Activated CD8-positive, alpha-beta T cell treated with anti-CD3 and anti-CD28 coated beads for 36 hours (primary cell): ENCODE measurements at regions not wholly inside any gene's neighbourhood (a gene's known extent, or its start where the extent isn't known, plus 50 kb on each side); places are given as distances from the start of the nearest gene placed in this dataset.

Source experiments
- ATAC-seq: fragments of 200-7000 bp; cut with Tn5 transposase; one replicate; pipeline ENCODE4 v1.10.0; 2021; ENCODE audit warnings: mild to moderate bottlenecking, moderate library complexity
- CTCF ChIA-PET: fragments of 350-600 bp; sonication (Branson Sonifier 250); formaldehyde crosslinking; loops from one replicate; lab custom pipeline; 2021; ENCODE audit warnings: antibody characterized with exemption; lab: Charles Lee
- POLR2A ChIA-PET: fragments of 350-600 bp; sonication (Branson Sonifier 250); formaldehyde crosslinking; loops from one replicate; lab custom pipeline; 2021; ENCODE audit warnings: antibody characterized with exemption; lab: Charles Lee
- DNase-seq: peaks from one replicate; pipeline ENCODE4 v3.0.0-alpha.2; 2020
- H3K27ac Mint-ChIP-seq: one replicate; pipeline ENCODE4 v1.8.0; 2021; ENCODE audit warnings: mild to moderate bottlenecking, mixed read lengths
- H3K27me3 Mint-ChIP-seq: one replicate; pipeline ENCODE4 v1.8.0; 2021; ENCODE audit warnings: mixed read lengths
- H3K36me3 Mint-ChIP-seq: one replicate; pipeline ENCODE4 v1.8.0; 2021; ENCODE audit warnings: low read depth, mixed read lengths
- H3K4me1 Mint-ChIP-seq: one replicate; pipeline ENCODE4 v1.8.0; 2021; ENCODE audit warnings: low read depth, mixed read lengths
- H3K4me3 Mint-ChIP-seq: one replicate; pipeline ENCODE4 v1.8.0; 2021; ENCODE audit warnings: mild to moderate bottlenecking, moderate library complexity, mixed read lengths
- H3K9me3 Mint-ChIP-seq: one replicate; pipeline ENCODE4 v1.8.0; 2021; ENCODE audit warnings: mixed read lengths
- intact Hi-C: fragments of 100-400 bp; cut with micrococcal nuclease; formaldehyde crosslinking; loops from one replicate; pipeline ENCODE4 v1.10.0; 2022
- TF ChIP-seq, protein P1 (sequence below): fragments of 200-600 bp; IDR thresholded peaks from one replicate; pipeline ENCODE4 v1.8.0; 2022; ENCODE audit warnings: antibody characterized with exemption, mild to moderate bottlenecking

- ChIA-PET CTCF (no interaction called here), POLR2A (no interaction called here)
- H3K27ac Mint-ChIP-seq = no peak overlapping the region
- H3K36me3 Mint-ChIP-seq = no peaks in the 10 kb centered on the region
- DNase-seq (no peak), ATAC-seq (no peak)
- H3K9me3 Mint-ChIP-seq = no peaks in the 10 kb centered on the region
- peaks cover 2% of the 10 kb centered on the region for H3K27me3 Mint-ChIP-seq
- TF ChIP-seq, protein P1, sequence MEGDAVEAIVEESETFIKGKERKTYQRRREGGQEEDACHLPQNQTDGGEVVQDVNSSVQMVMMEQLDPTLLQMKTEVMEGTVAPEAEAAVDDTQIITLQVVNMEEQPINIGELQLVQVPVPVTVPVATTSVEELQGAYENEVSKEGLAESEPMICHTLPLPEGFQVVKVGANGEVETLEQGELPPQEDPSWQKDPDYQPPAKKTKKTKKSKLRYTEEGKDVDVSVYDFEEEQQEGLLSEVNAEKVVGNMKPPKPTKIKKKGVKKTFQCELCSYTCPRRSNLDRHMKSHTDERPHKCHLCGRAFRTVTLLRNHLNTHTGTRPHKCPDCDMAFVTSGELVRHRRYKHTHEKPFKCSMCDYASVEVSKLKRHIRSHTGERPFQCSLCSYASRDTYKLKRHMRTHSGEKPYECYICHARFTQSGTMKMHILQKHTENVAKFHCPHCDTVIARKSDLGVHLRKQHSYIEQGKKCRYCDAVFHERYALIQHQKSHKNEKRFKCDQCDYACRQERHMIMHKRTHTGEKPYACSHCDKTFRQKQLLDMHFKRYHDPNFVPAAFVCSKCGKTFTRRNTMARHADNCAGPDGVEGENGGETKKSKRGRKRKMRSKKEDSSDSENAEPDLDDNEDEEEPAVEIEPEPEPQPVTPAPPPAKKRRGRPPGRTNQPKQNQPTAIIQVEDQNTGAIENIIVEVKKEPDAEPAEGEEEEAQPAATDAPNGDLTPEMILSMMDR = no peak
- H3K4me1 Mint-ChIP-seq = no peaks in the 10 kb centered on the region
- intact Hi-C loops = no loop called here
- H3K4me3 Mint-ChIP-seq = no peak overlapping the region
These were observed 142.9 kb downstream of the TFAP2A start for GRCh38 chr6:10271982-10272381.

- no peaks in the 10 kb centered on the region for H3K9me3 Mint-ChIP-seq
- ChIA-PET CTCF (no interaction called here), POLR2A (no interaction called here)
- TF ChIP-seq, protein P1 = no peak
- H3K36me3 Mint-ChIP-seq = no peaks in the 10 kb centered on the region
- H3K27me3 Mint-ChIP-seq = peaks cover 5% of the 10 kb centered on the region
- H3K4me1 Mint-ChIP-seq = no peaks in the 10 kb centered on the region
- no peak overlapping the region for H3K27ac Mint-ChIP-seq
- no peak overlapping the region for H3K4me3 Mint-ChIP-seq
- ATAC-seq = no peak
- no peak for DNase-seq
- intact Hi-C loops = no loop called here
These were observed 144.9 kb downstream of the TFAP2A start for GRCh38 chr6:10269814-10270472.

- Mint-ChIP-seq H3K36me3 (no peaks in the 10 kb centered on the region), H3K4me3 (no peak overlapping the region), H3K27me3 (peaks cover 5% of the 10 kb centered on the region), H3K9me3 (no peaks in the 10 kb centered on the region), H3K27ac (no peak overlapping the region), H3K4me1 (no peaks in the 10 kb centered on the region)
- ChIA-PET CTCF (no interaction called here), POLR2A (no interaction called here)
- ATAC-seq (no peak), DNase-seq (no peak)
- TF ChIP-seq, protein P1 = no peak
- intact Hi-C loops = no loop called here
These were observed 146.1 kb downstream of the TFAP2A start for GRCh38 chr6:10268611-10269310.

DNA sequence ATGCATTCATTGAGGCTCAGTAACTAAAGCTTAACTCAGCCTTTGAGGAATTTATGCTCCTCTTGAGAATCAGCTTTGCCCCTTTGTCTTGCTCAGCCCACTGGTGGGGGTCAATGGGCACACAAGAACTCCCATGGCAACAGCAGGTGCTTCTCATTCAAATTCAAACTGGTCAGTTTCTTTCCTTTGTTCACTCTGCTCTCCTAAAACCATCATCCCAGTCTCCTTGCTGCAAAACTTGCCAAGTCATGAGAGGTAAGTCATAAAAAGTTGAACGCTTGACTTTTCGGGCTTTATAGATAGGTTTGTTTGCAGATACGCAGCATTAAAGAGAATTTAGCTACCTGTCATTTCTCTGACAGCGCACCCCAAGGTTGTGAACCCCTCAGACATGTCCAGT lies 146.8 kb downstream of the TFAP2A start:
- no peak for DNase-seq
- Mint-ChIP-seq H3K4me1 (no peaks in the 10 kb centered on the region), H3K36me3 (no peaks in the 10 kb centered on the region), H3K27me3 (peaks cover 5% of the 10 kb centered on the region), H3K9me3 (no peaks in the 10 kb centered on the region), H3K27ac (no peak overlapping the region), H3K4me3 (no peak overlapping the region)
- ChIA-PET CTCF (no interaction called here), POLR2A (no interaction called here)
- TF ChIP-seq, protein P1 = no peak
- no peak for ATAC-seq
- intact Hi-C loops = no loop called here

- TF ChIP-seq, protein P1 = peak; percentile 27
- POLR2A ChIA-PET = no interaction called here
- CTCF ChIA-PET = no interaction called here
- Mint-ChIP-seq H3K27ac (no peak overlapping the region), H3K27me3 (peaks cover 5% of the 10 kb centered on the region), H3K9me3 (no peaks in the 10 kb centered on the region), H3K4me3 (no peak overlapping the region), H3K4me1 (no peaks in the 10 kb centered on the region), H3K36me3 (no peaks in the 10 kb centered on the region)
- no peak for DNase-seq
- no peak for ATAC-seq
- intact Hi-C loops = no loop called here
These were observed 148.4 kb downstream of the TFAP2A start for GRCh38 chr6:10266462-10266861.
